ENCODE measurements at regions not wholly inside any gene's neighbourhood (a gene's known extent, or its start where the extent isn't known, plus 50 kb on each side); places are given as distances from the start of the nearest gene placed in this dataset.
"Not testable (repeated sequence)": the region's sequence is repeated elsewhere in the genome, so short reads cannot be mapped to it uniquely, and the experiment has no call there.

DNA sequence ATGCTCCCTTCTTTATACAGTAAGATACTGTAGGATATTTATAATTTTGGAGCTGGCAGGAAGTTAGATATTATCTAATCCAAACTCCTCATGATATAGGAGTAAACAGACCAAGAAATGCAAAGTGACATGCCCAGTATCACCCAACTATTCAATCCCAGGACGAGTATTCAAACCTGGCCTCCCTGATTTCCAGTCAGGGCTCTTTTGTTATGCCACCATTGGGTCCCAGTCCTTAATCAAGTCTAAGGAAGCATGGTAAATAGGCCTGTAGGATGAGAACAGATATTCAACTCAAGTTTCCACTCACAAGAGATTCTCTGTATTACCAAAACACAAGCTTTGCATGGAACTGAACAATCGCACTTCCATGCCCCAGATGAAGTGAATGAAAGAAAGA, 484.0 kb upstream of the API5 start:
- no peak for DNase-seq (ENCODE audit: low read depth)

DNA sequence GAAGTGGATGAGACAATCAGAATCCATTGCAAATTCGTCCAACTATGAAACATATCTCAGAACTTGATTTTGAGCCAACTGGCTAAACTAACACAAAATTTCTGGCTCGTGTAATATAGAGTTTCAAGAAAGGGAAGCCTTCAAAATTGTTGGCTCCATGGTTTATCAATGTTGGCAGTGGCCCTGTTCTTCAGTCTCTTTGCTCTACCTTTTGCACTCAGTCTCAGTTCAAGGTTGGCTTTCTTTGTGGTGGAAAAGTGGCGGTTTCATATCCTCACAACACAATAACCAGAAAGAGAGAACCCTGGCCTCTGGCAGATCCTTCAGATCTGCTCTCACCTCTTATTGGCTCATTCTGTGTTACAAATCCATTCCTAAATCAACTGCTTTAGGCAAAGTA, 473.8 kb upstream of the API5 start:
- no peak overlapping the region for H3K4me3 ChIP-seq (ENCODE audit: low read depth, low read length)
- no peak for DNase-seq (ENCODE audit: low read depth)

More for the DNA sequence above, 484.0 kb upstream of the API5 start:
- no peak overlapping the region for H3K4me3 ChIP-seq (ENCODE audit: low read depth, low read length)

DNA sequence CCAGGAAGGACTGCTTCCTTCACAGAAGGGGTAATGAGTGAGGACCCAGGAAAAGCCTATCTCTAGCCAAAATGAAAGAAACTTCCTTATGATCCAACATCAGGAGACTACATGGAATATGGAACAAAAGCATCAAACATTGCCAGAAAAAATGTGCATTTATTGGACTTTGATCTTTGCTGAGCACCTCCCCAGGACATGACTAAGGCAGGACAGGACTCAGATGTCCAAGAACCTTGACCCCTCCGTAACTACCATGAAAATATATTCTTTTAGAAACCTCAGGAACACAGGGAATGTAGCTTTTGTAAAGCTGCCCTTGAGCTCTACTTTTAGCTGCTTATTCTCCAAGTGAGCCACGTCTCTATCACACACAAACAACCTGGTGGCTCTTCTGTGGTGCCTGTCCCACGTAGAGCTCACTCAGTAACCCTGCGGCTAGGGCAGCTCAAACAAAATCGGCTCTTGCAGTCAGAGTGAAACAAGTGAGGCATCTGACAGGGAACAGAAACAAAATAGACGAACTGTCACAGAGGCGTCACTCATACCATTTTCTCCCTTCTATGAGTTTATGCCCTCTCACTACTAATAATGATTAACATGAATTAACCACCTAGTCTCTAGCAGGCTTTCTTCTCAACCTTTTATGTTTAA, 471.5 kb upstream of the API5 start:
- DNase-seq (ENCODE audit: low read depth) = no peak
- H3K4me3 ChIP-seq (ENCODE audit: low read depth, low read length) = no peak overlapping the region

DNA sequence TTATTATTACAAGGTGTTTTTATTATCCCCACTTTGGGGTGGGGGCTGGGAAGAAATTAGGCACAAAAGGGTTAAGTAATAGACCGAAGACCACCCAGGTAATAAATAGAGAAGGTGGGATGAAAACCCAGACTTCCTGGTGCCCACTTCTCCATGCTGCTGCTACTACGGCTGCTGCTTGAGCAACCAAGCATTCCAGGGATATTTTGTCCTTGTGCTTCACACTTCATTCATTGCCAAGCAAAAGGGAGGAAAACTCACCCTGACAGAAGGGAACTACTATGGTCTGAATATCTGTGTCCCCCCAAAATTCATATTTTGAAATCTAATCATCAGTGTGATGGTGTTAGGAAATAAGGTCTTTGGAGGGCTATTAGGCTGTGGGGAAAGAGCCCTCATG, 470.9 kb upstream of the API5 start:
- no peak overlapping the region for H3K4me3 ChIP-seq (ENCODE audit: low read depth, low read length)
- no peak for DNase-seq (ENCODE audit: low read depth)

- DNase-seq (ENCODE audit: low read depth) = no peak
- H3K4me3 ChIP-seq (ENCODE audit: low read depth, low read length) = no peak overlapping the region
Measured at GRCh38 chr11:42841556-42841955, 470.2 kb upstream of the API5 start.

DNA sequence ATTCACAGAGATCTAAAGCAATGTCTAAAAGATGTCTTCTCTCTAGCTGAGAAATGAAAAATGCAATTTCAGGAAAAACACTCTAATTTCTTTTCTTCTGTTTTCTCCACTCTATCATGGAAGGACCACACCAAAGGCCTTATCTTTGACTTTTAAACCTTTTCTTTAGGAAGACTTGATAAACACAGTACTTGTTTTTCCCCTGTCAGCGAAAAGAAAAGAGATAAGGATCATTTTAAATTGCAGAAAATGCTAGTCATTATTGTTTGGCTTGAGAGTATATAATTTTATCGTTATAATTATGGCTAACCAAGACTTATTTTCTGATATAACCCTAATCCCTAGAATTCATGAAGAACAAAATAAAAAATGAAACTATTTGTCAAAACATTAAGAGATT, 462.4 kb upstream of the API5 start:
- no peak for DNase-seq (ENCODE audit: low read depth)
- H3K4me3 ChIP-seq (ENCODE audit: low read depth, low read length) = no peak overlapping the region

- no peak overlapping the region for H3K4me3 ChIP-seq (ENCODE audit: low read depth, low read length)
- no peak for DNase-seq (ENCODE audit: low read depth)
Measured at GRCh38 chr11:42857344-42857743, 454.5 kb upstream of the API5 start.

GRCh38 chr11:42870480-42870879, 441.3 kb upstream of the API5 start:
- H3K4me3 ChIP-seq (ENCODE audit: low read depth, low read length) = no peak overlapping the region
- no peak for DNase-seq (ENCODE audit: low read depth)

GRCh38 chr11:42873800-42874405, 437.9 kb upstream of the API5 start:
- not testable (repeated sequence) for H3K4me3 ChIP-seq (ENCODE audit: low read depth, low read length); DNase-seq (ENCODE audit: low read depth)

DNA sequence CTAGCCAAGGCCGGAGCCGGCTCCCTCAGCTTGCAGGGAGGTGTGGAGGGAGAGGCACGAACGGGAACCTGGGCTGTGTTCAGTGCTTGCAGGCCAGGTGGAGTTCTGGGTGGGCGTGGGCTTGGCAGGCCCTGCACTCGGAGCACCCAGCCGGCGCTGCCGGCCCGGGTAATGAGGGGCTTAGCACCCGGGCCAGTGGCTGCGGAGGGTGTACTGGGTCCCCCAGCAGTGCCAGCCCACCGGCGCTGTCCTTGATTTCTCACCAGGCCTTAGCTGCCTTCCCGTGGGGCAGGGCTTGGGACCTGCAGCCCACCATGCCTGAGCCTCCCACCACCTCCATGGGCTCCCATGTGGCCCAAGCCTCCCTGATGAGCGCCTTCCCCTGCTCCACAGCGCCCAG, 430.5 kb upstream of the API5 start:
- DNase-seq (ENCODE audit: low read depth); H3K4me3 ChIP-seq (ENCODE audit: low read depth, low read length): not testable (repeated sequence)

DNA sequence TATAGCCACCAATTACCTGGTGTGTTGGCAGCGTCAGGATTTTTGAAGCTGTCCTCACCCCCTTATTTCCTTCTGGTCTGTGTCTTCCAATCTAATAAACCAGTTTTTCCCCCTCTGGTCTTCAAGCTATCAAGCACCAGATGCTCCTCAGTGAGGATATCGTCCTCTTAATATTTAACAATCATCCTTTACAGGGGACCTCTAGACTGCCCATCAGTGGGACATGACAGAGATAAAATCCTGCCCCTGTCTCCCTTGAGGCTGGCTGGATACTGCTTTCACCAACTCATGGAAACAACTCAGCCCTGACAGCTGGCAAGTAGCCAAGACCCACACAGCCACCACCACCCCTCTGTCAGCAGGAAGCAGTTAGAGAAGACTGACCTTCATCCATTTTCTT, 421.0 kb upstream of the API5 start:
- no peak overlapping the region for H3K4me3 ChIP-seq (ENCODE audit: low read depth, low read length)
- DNase-seq (ENCODE audit: low read depth) = no peak

GRCh38 chr11:42901084-42901483, 410.7 kb upstream of the API5 start:
- H3K4me3 ChIP-seq (ENCODE audit: low read depth, low read length) = no peak overlapping the region
- no peak for DNase-seq (ENCODE audit: low read depth)

- DNase-seq (ENCODE audit: low read depth) = no peak
- no peak overlapping the region for H3K4me3 ChIP-seq (ENCODE audit: low read depth, low read length)
Measured at GRCh38 chr11:42906226-42906625, 405.6 kb upstream of the API5 start.

DNA sequence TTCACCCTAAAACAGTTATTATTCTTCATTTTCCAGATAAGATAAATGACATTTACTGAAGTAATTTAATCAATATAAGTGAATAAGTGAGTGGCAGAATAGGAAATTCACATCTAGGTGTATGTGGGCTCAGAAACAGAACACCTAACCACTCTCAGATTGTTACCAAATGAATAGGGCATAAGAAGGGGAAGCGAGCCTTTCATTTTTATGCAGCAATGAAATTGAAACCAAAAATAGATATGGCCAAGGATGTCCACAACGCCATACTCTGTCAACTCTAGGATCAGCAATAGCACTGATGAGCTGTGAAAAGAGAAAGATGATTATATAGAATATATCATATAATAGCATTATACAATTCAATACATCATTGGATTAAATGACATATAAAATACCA, 398.1 kb upstream of the API5 start:
- no peak overlapping the region for H3K4me3 ChIP-seq (ENCODE audit: low read depth, low read length)
- no peak for DNase-seq (ENCODE audit: low read depth)

GRCh38 chr11:42923651-42924050, 388.1 kb upstream of the API5 start:
- DNase-seq (ENCODE audit: low read depth) = no peak
- no peak overlapping the region for H3K4me3 ChIP-seq (ENCODE audit: low read depth, low read length)

GRCh38 chr11:42925916-42926315, 385.9 kb upstream of the API5 start:
- no peak for DNase-seq (ENCODE audit: low read depth)

GRCh38 chr11:42947405-42947804, 364.4 kb upstream of the API5 start:
- no peak overlapping the region for H3K4me3 ChIP-seq (ENCODE audit: low read depth, low read length)
- no peak for DNase-seq (ENCODE audit: low read depth)

More at GRCh38 chr11:42925916-42926315, 385.9 kb upstream of the API5 start:
- H3K4me3 ChIP-seq (ENCODE audit: low read depth, low read length) = no peak overlapping the region

GRCh38 chr11:42949738-42950376, 361.9 kb upstream of the API5 start:
- not testable (repeated sequence) for H3K4me3 ChIP-seq (ENCODE audit: low read depth, low read length); DNase-seq (ENCODE audit: low read depth)

GRCh38 chr11:42951266-42951665, 360.5 kb upstream of the API5 start:
- H3K4me3 ChIP-seq (ENCODE audit: low read depth, low read length) = no peak overlapping the region
- DNase-seq (ENCODE audit: low read depth) = no peak

- H3K4me3 ChIP-seq (ENCODE audit: low read depth, low read length) = no peak overlapping the region
- DNase-seq (ENCODE audit: low read depth) = no peak
Measured at GRCh38 chr11:42957831-42958230, 354.0 kb upstream of the API5 start.

DNA sequence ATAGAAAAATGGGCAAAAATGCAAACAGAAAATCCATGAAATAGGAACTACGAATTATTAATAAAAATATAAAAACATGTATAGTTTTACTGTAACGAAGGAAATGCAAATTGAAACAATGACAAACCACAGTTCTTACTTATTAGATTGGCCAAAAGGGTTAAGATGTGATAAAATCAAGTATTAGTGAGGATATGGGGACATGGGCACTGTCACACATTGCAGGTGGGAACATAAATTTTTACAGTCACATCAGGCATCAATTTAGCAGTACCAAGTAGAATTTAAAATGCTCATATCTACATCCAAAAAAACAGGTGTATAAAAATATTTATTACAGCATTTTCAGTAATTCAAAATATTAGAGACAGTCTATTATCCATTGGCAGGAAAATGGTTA, 353.2 kb upstream of the API5 start:
- no peak overlapping the region for H3K4me3 ChIP-seq (ENCODE audit: low read depth, low read length)
- DNase-seq (ENCODE audit: low read depth) = no peak
